GM23248 (cell line): ENCODE measurements at regions not wholly inside any gene's neighbourhood (a gene's known extent, or its start where the extent isn't known, plus 50 kb on each side); places are given as distances from the start of the nearest gene placed in this dataset.

ENCODE experiments used
- DNase-seq: peaks from one replicate; pipeline ENCODE4 v3.0.0-alpha.2; 2015
- H2AFZ ChIP-seq: fragments of 200-600 bp; sonication (generic); 2 replicates; pipeline ENCODE4 v1.6.1; 2016; ENCODE audit warnings: antibody characterized with exemption
- H3F3A ChIP-seq: fragments of 200-600 bp; sonication (generic); 2 replicates; pipeline ENCODE4 v1.6.1; 2016; ENCODE audit warnings: mild to moderate bottlenecking, antibody characterized with exemption, mixed run types; ENCODE audit not compliant: insufficient read depth
- H3K27ac ChIP-seq: fragments of 200-600 bp; sonication (generic); 2 replicates; pipeline ENCODE4 v1.5.1; 2016; ENCODE audit warnings: mild to moderate bottlenecking
- H3K27me3 ChIP-seq: fragments of 200-600 bp; sonication (generic); replicated peaks from 2 replicates; pipeline ENCODE4 v1.6.1; 2016; ENCODE audit warnings: mild to moderate bottlenecking; ENCODE audit not compliant: insufficient read depth
- H3K36me3 ChIP-seq: fragments of 200-600 bp; sonication (generic); 2 replicates; pipeline ENCODE4 v1.6.1; 2016; ENCODE audit warnings: low read depth, mild to moderate bottlenecking
- H3K4me1 ChIP-seq: fragments of 200-600 bp; sonication (generic); 2 replicates; pipeline ENCODE4 v1.6.1; 2016; ENCODE audit warnings: mild to moderate bottlenecking; ENCODE audit not compliant: insufficient read depth
- H3K4me2 ChIP-seq: fragments of 200-600 bp; sonication (generic); one replicate; pipeline ENCODE4 v1.6.1; 2016; ENCODE audit warnings: mild to moderate bottlenecking; ENCODE audit not compliant: unreplicated experiment
- H3K4me3 ChIP-seq: fragments of 200-600 bp; sonication (generic); 2 replicates; pipeline ENCODE4 v1.5.1; 2016; ENCODE audit warnings: mild to moderate bottlenecking
- H3K79me2 ChIP-seq: fragments of 200-600 bp; sonication (generic); 2 replicates; pipeline ENCODE4 v1.6.1; 2016; ENCODE audit warnings: mild to moderate bottlenecking; ENCODE audit not compliant: insufficient read depth
- H3K9ac ChIP-seq: fragments of 200-600 bp; sonication (generic); 2 replicates; pipeline ENCODE4 v1.6.1; 2016; ENCODE audit warnings: mild to moderate bottlenecking
- H3K9me2 ChIP-seq: fragments of 200-600 bp; sonication (generic); 2 replicates; pipeline ENCODE4 v1.6.1; 2016; ENCODE audit warnings: mixed run types, mild to moderate bottlenecking, moderate library complexity; ENCODE audit not compliant: insufficient read depth
- H3K9me3 ChIP-seq: fragments of 200-600 bp; sonication (generic); one replicate; pipeline ENCODE4 v1.6.1; 2017; ENCODE audit warnings: low read depth
- H4K20me1 ChIP-seq: fragments of 200-600 bp; sonication (generic); 2 replicates; pipeline ENCODE4 v1.6.0; 2016; ENCODE audit not compliant: insufficient read depth
- EZH2 ChIP-seq: fragments of 200-600 bp; sonication (generic); IDR thresholded peaks from 2 replicates; pipeline ENCODE4 v1.6.1; 2018; ENCODE audit warnings: antibody characterized with exemption, mild to moderate bottlenecking; ENCODE audit not compliant: insufficient read depth, poor library complexity, severe bottlenecking
- EZH2phosphoT487 ChIP-seq: fragments of 200-600 bp; sonication (generic); IDR thresholded peaks from 2 replicates; pipeline ENCODE4 v1.6.1; 2018; ENCODE audit warnings: antibody characterized with exemption, moderate library complexity, mild to moderate bottlenecking, low read depth; ENCODE audit not compliant: insufficient read depth
- whole genome bisulfite sequencing, 2 experiments: methylation state at CpG; one replicate each; pipeline ENCODE4 v1.1.6; 2015 to 2017; ENCODE audit warnings: low lambda C conversion rate in 2 of 2, low coverage in 1 of 2; ENCODE audit errors: missing lambda C conversion rate in 2 of 2; 5-methylcytosine and 5-hydroxymethylcytosine counted together
- in situ Hi-C: fragments of 300-500 bp; cut with MboI; formaldehyde crosslinking; loops from 2 replicates; pipeline ENCODE4 v1.15.0; 2020

- Histone ChIP-seq H3K9me2 (no peaks in the 10 kb centered on the region), H3K9me3 (no peaks in the 10 kb centered on the region), H2AFZ (no peak overlapping the region), H3K4me2 (no peak overlapping the region), H3K9ac (no peak overlapping the region), H3K27me3 (no peaks in the 10 kb centered on the region), H3K4me3 (no peak overlapping the region), H3F3A (no peaks in the 10 kb centered on the region), H4K20me1 (no peaks in the 10 kb centered on the region), H3K4me1 (no peaks in the 10 kb centered on the region), H3K27ac (no peak overlapping the region), H3K79me2 (no peaks in the 10 kb centered on the region), H3K36me3 (no peaks in the 10 kb centered on the region)
- in situ Hi-C loops, result no loop called here
- no peak for TF ChIP-seq EZH2phosphoT487
- TF ChIP-seq EZH2, result no peak
- DNase-seq, result no peak
- 40 to 62% methylated on average over 1 of the region's 1 CpG for WGBS, 2 experiments
These were observed 377.2 kb upstream of the KLHL29 start for GRCh38 chr2:23007631-23008235.

DNA sequence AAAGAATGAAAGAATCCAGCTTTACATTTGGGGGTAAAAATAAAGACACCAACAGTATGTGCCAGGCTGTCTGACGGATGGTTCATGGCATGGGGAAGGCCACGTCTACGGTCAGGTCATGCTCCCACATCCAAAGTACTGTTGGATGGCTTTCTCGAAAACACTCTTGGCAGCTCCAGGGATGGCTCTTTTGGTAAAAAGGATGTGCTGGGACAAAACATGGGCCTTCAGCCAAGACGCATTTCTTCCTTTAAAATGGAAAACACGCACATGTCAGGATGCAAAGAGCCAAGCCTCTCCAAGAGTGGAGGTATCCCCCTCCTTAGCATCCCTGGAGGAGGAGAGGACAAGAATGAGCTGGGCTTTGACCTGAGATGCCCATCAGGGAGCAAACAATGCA, 376.5 kb upstream of the KLHL29 start:
- in situ Hi-C loops, result no loop called here
- TF ChIP-seq EZH2 (no peak), EZH2phosphoT487 (no peak)
- Histone ChIP-seq H3K27me3 (no peaks in the 10 kb centered on the region), H3K27ac (no peak overlapping the region), H3K9me2 (no peaks in the 10 kb centered on the region), H3F3A (no peaks in the 10 kb centered on the region), H3K79me2 (no peaks in the 10 kb centered on the region), H4K20me1 (no peaks in the 10 kb centered on the region), H3K36me3 (no peaks in the 10 kb centered on the region), H3K4me1 (no peaks in the 10 kb centered on the region), H3K9me3 (no peaks in the 10 kb centered on the region), H3K4me2 (no peak overlapping the region), H2AFZ (no peak overlapping the region), H3K9ac (no peak overlapping the region), H3K4me3 (no peak overlapping the region)
- WGBS, 2 experiments, result 51 to 65% methylated on average over 6 of the region's 6 CpGs
- DNase-seq, result no peak

- no peak for DNase-seq
- 76 to 82% methylated on average over 7 of the region's 7 CpGs for whole genome bisulfite sequencing, 2 experiments
- H3K79me2 ChIP-seq, result no peaks in the 10 kb centered on the region
- H3K9me2 ChIP-seq, result no peaks in the 10 kb centered on the region
- no peak overlapping the region for H3K9ac ChIP-seq
- in situ Hi-C loops, result no loop called here
- no peak overlapping the region for H3K4me2 ChIP-seq
- H4K20me1 ChIP-seq, result no peaks in the 10 kb centered on the region
- H3F3A ChIP-seq, result no peaks in the 10 kb centered on the region
- H3K36me3 ChIP-seq, result no peaks in the 10 kb centered on the region
- H3K27me3 ChIP-seq, result no peaks in the 10 kb centered on the region
- TF ChIP-seq EZH2phosphoT487, result no peak
- TF ChIP-seq EZH2, result no peak
- no peaks in the 10 kb centered on the region for H3K4me1 ChIP-seq
- H3K9me3 ChIP-seq, result no peaks in the 10 kb centered on the region
- no peak overlapping the region for H3K4me3 ChIP-seq
- no peak overlapping the region for H3K27ac ChIP-seq
- no peak overlapping the region for H2AFZ ChIP-seq
These were observed 376.0 kb upstream of the KLHL29 start for GRCh38 chr2:23008951-23009350.

DNA sequence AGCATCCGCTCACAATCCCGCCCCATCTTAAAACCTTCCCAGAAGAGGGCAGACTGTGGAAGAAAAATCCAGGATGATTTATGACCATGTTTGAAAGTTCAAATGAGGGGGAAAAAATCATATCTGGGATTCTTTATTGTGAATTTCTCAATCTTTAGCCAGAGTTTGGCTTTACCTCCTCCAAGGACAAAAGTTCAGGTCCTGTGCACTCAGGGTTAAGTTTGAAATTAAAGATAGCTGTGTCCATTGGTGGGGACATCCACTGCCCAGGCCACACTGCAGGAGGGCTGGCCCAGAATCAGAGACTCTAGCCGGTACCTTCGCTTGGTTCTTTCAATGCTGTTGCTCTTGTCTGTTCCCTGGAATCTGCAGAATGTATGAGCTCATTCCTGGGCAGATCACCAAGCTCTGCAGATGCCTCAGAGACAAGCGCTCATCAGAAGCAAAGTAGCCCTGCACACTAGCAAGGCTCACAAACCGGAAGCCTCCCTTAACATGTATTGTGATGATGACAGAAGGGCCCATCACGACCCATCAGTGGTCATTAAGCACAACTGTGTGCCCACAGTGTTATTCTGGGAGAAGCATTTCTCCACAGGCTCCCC, 375.3 kb upstream of the KLHL29 start:
- H2AFZ ChIP-seq, result no peak overlapping the region
- H3K79me2 ChIP-seq, result no peaks in the 10 kb centered on the region
- WGBS, 2 experiments, result 6% methylated on average over 7 of the region's 7 CpGs
- no peaks in the 10 kb centered on the region for H4K20me1 ChIP-seq
- H3K27me3 ChIP-seq, result no peaks in the 10 kb centered on the region
- no peak overlapping the region for H3K4me3 ChIP-seq
- no peaks in the 10 kb centered on the region for H3K9me3 ChIP-seq
- no peaks in the 10 kb centered on the region for H3K36me3 ChIP-seq
- H3K9ac ChIP-seq, result no peak overlapping the region
- in situ Hi-C loops, result no loop called here
- DNase-seq, result peak; percentile 60
- H3K9me2 ChIP-seq, result no peaks in the 10 kb centered on the region
- TF ChIP-seq EZH2phosphoT487 (no peak), EZH2 (no peak)
- no peaks in the 10 kb centered on the region for H3K4me1 ChIP-seq
- no peak overlapping the region for H3K27ac ChIP-seq
- no peaks in the 10 kb centered on the region for H3F3A ChIP-seq
- H3K4me2 ChIP-seq, result no peak overlapping the region

GRCh38 chr2:23012499-23012898, 372.5 kb upstream of the KLHL29 start:
- no peaks in the 10 kb centered on the region for H4K20me1 ChIP-seq
- no peak overlapping the region for H2AFZ ChIP-seq
- 18 to 35% methylated on average over 2 of the region's 2 CpGs for WGBS, 2 experiments
- no peaks in the 10 kb centered on the region for H3K9me3 ChIP-seq
- no peaks in the 10 kb centered on the region for H3K79me2 ChIP-seq
- no peaks in the 10 kb centered on the region for H3K4me1 ChIP-seq
- no peaks in the 10 kb centered on the region for H3F3A ChIP-seq
- no peak overlapping the region for H3K27ac ChIP-seq
- H3K4me3 ChIP-seq, result no peak overlapping the region
- H3K9ac ChIP-seq, result no peak overlapping the region
- no peaks in the 10 kb centered on the region for H3K27me3 ChIP-seq
- H3K9me2 ChIP-seq, result no peaks in the 10 kb centered on the region
- no peak for TF ChIP-seq EZH2
- TF ChIP-seq EZH2phosphoT487, result no peak
- no peaks in the 10 kb centered on the region for H3K36me3 ChIP-seq
- H3K4me2 ChIP-seq, result no peak overlapping the region
- no peak for DNase-seq
- in situ Hi-C loops, result no loop called here
